ENCODE measurements at regions not wholly inside any gene's neighbourhood (a gene's known extent, or its start where the extent isn't known, plus 50 kb on each side); places are given as distances from the start of the nearest gene placed in this dataset.

- intact Hi-C loops (cut with DNase I), result no loop called here
- DNase-seq, result no peak
Observed at GRCh38 chr2:49569176-49569575, 414.9 kb upstream of the FSHR start.

DNA sequence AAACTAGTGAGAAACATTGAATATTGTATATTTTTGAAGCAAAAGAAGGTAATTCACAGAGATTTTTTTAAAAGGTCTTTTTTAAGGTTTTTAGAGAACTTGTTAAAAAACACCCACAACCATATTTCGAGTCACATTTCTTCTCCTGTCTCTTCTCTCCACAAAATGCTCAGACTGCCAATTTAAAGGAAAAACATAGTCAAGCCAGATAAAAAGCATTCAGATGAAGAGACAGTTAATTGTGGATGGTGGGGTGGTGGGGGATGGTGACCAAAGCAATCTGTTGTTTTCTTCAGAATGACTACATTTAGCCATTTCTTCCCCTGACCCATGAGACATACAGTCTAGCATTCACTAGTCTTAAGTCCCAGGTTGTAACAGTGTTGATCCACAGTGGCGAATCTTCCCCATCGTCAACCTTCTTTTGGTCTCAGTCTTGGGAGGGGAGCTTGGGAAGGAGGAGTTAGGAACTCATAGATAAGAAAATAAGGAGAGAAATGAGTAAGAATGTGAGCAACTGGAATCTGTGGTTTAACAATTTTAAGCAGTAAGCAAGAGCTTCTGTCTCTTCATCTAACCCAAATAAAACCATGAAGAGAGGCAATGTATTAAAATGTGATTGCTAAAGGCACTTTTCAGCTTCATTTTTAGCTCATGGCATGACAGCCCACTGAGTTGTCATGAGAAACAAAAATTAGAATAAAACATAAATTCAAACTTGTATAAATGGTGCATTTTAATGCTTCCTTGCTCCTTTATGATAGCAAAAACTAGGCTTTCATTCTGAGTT is 413.7 kb upstream of the FSHR start:
- intact Hi-C loops (cut with DNase I), result no loop called here
- DNase-seq, result no peak

- intact Hi-C loops (cut with DNase I), result no loop called here
- DNase-seq, result no peak
Observed at GRCh38 chr2:49567021-49567420, 412.7 kb upstream of the FSHR start.

- DNase-seq, result no peak
- intact Hi-C loops (cut with DNase I), result no loop called here
Observed at GRCh38 chr2:49553658-49554057, 399.3 kb upstream of the FSHR start.

- intact Hi-C loops (cut with DNase I), result no loop called here
- no peak for DNase-seq
Observed at GRCh38 chr2:49532702-49533101, 378.4 kb upstream of the FSHR start.

GRCh38 chr2:49515996-49516782 is 361.9 kb upstream of the FSHR start:
- DNase-seq, result no peak
- intact Hi-C loops (cut with DNase I), result no loop called here

DNA sequence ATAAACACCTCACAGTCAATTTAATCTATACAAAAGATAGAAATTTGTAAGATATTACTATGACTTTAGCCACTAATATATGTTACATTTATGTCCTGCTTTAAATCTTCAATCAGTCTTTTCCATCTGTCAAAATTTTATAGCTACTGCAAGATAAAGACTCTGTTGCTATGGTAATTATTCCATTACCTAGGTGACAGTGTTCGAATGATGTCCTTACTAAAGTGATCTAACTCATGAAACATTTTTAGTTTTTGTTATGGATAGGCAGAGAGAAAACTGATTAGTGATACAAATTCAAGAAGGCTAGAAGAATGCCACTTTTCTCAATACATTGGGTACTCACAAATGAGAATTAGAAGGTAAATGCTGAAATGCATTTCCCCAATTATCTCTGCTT is 359.9 kb upstream of the FSHR start:
- no peak for DNase-seq
- intact Hi-C loops (cut with DNase I), result no loop called here

GRCh38 chr2:49490710-49491109 is 336.4 kb upstream of the FSHR start:
- intact Hi-C loops (cut with DNase I), result no loop called here
- DNase-seq, result peak in 14 of 42 donors; percentile 2 to 54 (median 14)

DNA sequence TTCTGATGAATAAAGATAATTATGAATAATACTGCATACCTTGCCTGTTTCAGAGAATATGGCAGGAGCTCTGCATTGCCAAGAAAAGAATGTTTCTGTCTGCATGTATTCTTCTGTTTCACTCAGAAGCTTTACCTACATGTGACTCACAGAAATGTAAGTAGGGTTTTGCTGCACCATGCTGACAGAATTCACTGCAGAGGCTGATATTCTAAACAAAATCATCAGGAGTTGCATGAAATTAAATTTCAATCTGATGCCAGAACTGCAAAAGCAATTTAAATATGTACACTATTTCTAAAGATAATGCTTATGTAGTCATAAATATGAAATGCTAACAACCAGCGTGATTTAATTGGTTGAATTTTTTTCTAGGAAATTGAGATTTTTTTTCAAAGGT is 332.8 kb upstream of the FSHR start:
- no peak for DNase-seq
- intact Hi-C loops (cut with DNase I), result no loop called here

DNA sequence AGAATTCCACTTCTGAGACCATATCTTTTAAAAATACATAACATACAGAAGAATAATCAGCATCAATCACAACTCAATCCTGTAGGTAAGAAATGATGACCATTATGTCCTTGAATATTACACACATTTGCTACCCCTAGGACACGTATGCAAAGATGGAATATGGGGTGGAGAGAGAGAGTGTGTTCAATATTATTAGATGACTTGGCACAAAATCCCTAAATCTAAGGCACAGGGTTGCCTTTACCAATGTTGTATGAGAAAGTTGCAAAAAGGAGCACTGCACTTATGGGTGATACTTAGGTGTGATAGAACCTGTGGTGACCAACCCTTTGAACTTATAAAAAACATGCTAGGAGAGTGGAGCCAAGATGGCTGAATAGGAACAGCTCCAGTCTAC is 326.2 kb upstream of the FSHR start:
- intact Hi-C loops (cut with DNase I), result no loop called here
- DNase-seq, result no peak

DNA sequence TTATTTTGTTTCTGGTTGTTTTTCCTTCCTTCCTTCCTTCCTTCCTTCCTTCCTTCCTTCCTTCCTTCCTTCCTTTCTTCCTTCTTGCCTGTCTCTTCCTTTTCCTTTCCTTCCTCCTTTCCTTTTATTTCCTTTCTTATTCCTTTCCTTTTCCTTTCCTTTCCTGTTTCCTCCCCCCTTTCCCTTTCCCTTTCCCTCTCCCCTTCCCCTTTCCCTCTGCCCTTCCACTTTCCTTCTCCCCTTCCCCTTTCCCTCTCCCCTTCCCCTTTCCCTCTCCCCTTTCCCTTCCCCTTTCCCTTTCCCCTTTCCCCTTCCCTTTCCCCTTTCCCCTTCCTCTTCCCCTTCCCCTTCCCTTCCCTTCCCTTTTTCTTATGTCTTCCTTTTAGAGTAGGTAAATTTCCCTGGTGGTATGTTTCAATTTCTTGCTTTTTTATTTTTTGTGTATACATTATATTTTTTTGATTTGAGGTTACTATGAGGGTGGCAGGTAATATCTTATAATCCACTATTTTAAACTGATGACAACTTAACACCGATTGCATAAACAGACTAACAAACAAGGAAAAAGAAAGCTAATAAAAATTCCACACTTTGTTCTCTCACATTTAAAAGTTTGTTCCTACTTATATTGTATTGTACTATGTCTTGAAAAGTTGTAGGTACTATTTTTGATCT is 311.0 kb upstream of the FSHR start:
- DNase-seq, result no peak
- intact Hi-C loops (cut with DNase I), result no loop called here

- intact Hi-C loops (cut with DNase I), result no loop called here
- no peak for DNase-seq
Observed at GRCh38 chr2:49459314-49459993, 305.1 kb upstream of the FSHR start.

- intact Hi-C loops (cut with DNase I), result no loop called here
- no peak for DNase-seq
Observed at GRCh38 chr2:49444005-49444404, 289.7 kb upstream of the FSHR start.

DNA sequence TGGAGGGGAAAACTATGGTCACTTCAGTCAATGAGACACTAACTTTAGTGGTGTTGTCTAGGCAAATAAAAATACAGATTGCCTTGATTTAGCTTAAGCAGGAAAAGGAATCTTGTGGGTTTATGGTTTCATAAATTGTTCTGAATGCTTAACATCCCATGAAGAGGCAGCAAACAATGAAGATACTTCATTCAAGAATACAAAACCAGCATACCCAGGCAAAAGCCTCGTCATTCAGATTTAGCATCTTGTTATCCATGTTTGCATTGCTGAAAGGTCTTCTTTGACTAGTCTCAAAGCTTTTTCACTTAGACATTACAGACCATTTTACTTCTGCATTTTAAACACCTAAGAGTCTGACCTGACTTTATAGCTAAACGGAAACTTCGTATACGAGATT is 272.7 kb upstream of the FSHR start:
- intact Hi-C loops (cut with DNase I), result no loop called here
- DNase-seq, result no peak

DNA sequence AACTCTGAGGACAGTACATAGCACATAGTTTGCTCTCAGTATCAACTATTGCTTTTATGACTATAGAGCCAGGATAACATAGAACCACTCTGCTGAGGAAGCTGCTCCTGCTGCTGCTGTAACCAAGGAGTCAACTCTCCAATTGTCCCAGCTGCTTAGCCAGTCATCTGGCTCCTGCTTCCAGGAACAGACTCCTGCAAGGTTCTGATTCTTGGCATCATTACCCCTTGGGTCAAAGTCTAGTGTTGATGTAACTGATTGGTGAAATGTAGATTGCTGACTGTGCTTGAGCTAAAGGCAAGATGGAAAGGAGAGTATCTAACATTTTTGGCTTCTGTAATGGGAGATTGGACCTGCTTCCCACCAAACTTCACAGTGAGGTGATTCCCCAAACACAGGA is 261.9 kb upstream of the FSHR start:
- DNase-seq, result no peak
- intact Hi-C loops (cut with DNase I), result no loop called here

GRCh38 chr2:49404108-49404507 is 249.8 kb upstream of the FSHR start:
- intact Hi-C loops (cut with DNase I), result no loop called here
- peak in 33 of 42 donors; percentile 1 to 67 (median 16) for DNase-seq

- intact Hi-C loops (cut with DNase I), result no loop called here
Observed at GRCh38 chr2:49403637-49404036, 249.3 kb upstream of the FSHR start.

GRCh38 chr2:49379406-49379805 is 225.1 kb upstream of the FSHR start:
- no peak for DNase-seq
- intact Hi-C loops (cut with DNase I), result no loop called here

More at GRCh38 chr2:49403637-49404036, 249.3 kb upstream of the FSHR start:
- no peak for DNase-seq

- intact Hi-C loops (cut with DNase I), result no loop called here
Observed at GRCh38 chr2:49371128-49371701, 216.9 kb upstream of the FSHR start.

More at GRCh38 chr2:49371128-49371701, 216.9 kb upstream of the FSHR start:
- no peak for DNase-seq
